ENCODE measurements at regions not wholly inside any gene's neighbourhood (a gene's known extent, or its start where the extent isn't known, plus 50 kb on each side); places are given as distances from the start of the nearest gene placed in this dataset.
"Not testable (repeated sequence)": the region's sequence is repeated elsewhere in the genome, so short reads cannot be mapped to it uniquely, and the experiment has no call there.

- DNase-seq (ENCODE audit: low spot score) = not testable (repeated sequence)
Measured at GRCh38 chr4:9604031-9604892, 160.0 kb downstream of the DEFB131A start.

DNA sequence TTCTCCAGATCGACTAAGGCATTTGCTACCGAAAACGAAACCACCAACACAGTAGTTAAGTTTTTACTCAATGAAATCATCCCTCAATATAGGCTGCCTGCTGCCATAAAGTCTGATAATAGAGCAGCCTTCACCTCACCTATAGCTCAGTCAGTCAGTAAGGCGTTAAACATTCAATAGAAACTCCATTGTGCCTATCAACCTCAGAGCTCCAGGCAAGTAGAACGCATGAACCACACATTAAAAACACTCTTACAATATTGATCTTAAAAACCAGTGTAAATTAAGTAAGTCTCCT lies 160.6 kb downstream of the DEFB131A start:
- not testable (repeated sequence) for DNase-seq (ENCODE audit: low spot score)

DNA sequence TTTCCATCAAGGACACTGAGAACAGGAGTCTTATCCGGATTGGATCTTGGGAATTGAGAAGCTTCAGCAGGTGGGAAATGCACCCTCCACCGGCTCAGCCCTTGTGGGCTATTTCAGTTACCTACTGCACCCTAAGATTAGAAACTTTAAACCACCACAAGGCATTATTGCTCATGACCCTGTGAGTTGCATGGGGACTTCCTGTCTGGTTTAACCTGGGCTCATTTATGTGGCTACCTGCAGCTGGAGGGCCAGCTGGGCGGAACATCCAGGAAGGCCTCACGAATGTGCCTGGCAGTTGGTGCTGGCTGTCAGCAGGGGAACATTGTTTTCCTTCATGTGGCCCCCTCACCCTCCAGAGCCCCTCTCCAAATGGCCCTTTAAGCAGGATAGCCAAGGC lies 164.1 kb downstream of the DEFB131A start:
- DNase-seq (ENCODE audit: low spot score) = no peak

GRCh38 chr4:9610321-9610720 lies 166.1 kb downstream of the DEFB131A start:
- not testable (repeated sequence) for DNase-seq (ENCODE audit: low spot score)

DNA sequence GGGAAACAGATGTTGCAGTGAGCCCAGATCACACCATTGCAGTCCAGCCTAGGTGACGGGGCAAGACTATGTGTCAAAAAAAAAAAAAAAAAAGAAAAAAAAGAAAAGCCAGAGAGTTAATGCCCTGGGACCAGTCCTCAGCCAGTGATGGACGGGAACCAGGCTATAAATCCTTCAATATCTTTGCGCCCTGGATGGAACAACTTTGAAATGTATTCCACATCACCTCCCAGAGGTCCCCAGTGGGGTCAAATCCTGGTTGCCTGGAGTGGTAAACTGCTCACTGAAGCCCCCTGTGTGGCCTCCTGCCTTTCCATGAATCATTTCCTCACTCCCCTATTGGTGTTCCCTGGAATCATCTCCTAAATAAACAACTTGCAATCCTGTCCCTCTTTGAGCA lies 166.9 kb downstream of the DEFB131A start:
- DNase-seq (ENCODE audit: low spot score) = no peak

- not testable (repeated sequence) for DNase-seq (ENCODE audit: low spot score)
Measured at GRCh38 chr4:9636411-9636810, 145.0 kb upstream of the DRD5 start.

DNA sequence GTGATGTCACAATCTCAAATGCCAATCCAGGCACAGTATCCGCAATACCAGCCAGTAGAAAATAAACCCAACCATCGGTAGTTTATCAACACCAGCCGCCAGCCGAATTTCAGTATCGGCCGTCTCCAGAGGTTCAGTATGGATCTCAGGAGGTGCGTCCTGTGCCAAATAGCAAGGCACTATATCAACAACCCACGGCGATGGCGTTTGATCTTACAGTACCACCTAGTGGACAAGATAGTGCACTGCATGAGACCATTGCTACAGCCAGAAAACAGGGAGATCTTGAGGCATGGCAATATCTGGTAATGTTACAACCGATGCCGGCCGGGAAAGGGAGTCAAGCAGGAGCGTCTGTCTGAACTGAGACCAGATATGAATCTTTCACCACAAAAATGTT lies 121.8 kb upstream of the DRD5 start:
- DNase-seq (ENCODE audit: low spot score) = not testable (repeated sequence)

GRCh38 chr4:9660955-9661354 lies 120.5 kb upstream of the DRD5 start:
- not testable (repeated sequence) for DNase-seq (ENCODE audit: low spot score)

DNA sequence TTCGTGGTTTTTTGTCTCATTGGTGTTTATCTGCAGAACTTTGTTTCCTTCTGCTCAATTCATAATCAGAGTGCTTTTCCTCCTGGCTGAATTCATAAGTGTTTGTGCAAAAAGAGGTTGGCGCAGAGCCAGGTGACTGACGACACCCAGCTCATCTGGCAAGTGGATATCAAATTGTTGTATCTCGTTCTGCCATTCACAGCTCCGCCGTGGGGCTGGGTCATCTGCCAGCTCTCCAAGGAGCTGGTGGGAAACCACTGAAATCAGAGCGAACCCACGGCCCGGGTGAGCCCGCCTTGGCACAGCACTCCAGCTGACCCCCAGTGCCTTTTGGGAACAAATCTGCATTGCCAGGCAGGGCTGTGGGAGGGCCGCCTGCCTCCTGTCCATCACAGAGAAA lies 110.7 kb upstream of the DRD5 start:
- DNase-seq (ENCODE audit: low spot score) = not testable (repeated sequence)

DNA sequence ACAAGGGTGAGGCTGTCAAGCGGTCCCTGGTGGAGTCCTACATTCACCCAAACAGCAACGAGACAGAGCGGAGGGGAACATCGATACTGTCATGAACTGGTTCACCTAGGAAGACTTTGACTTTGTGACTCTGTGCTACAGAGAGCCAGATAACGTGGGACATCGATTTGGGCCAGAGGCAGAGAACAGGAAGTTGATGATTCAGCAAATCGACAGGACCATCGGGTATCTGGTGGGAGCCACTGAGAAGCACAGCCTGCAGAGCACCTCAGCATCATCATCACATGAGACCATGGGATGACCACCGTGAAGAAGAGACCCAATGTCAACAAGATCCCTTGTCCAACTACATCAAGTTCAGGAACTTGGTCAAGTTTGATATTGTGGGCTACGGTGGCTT lies 104.1 kb upstream of the DRD5 start:
- not testable (repeated sequence) for DNase-seq (ENCODE audit: low spot score)

DNA sequence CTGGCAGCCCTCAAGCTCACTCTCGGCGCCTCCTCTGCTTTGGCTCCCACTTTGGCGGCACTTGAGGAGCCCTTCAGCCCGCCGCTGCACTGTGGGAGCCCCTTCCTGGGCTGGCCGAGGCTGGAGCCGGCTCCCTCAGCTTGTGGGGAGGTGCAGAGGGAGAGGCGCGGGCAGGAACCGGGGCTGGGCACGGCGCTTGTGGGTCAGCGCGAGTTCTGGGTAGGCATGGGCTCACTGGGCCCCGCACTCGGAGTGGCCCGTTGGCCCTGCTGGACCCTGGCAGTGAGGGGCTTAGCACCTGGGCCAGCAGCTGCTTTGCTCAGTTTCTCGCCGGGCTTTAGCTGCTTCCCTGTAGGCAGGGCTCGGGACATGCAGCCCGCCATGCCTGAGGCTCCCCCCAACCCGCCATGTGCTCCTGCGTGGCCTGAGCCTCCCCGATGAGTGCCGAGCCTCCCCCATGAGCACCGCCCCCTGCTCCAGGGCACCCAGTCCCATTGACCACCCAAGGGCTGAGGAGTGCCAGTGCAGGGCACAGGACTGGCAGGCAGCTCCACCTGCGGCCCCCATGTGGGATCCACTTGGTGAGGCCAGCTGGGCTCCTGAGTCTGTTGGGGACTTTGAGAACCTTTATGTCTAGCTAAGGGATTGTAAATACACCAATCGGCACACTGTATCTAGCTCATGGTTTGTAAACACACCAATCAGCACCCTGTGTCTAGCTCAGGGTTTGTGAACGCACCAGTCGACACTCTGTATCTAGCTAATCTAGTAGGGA lies 101.5 kb upstream of the DRD5 start:
- DNase-seq (ENCODE audit: low spot score) = no peak

- not testable (repeated sequence) for DNase-seq (ENCODE audit: low spot score)
Measured at GRCh38 chr4:9683174-9683573, 98.3 kb upstream of the DRD5 start.

DNA sequence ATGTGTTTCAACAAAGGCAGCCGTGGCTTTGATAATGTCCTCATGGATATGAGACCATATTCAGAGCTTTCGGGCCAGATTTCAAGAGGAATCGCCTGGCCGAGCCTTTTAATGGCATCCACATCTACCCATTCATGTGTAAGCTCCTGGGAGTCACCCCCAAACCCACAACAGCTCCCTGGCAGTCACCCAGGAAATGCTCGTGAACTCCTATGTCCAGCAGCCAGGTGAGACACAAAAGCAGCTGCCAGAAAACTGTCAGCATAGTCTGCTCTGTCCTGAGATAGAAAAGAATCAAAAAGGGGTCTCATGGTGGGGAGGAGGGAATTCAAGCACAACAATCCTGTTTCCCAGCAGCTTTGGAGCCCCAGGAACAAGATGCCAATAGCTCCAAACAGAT lies 96.4 kb upstream of the DRD5 start:
- not testable (repeated sequence) for DNase-seq (ENCODE audit: low spot score)

- no peak for DNase-seq (ENCODE audit: low spot score)
Measured at GRCh38 chr4:9685692-9686091, 95.7 kb upstream of the DRD5 start.

DNA sequence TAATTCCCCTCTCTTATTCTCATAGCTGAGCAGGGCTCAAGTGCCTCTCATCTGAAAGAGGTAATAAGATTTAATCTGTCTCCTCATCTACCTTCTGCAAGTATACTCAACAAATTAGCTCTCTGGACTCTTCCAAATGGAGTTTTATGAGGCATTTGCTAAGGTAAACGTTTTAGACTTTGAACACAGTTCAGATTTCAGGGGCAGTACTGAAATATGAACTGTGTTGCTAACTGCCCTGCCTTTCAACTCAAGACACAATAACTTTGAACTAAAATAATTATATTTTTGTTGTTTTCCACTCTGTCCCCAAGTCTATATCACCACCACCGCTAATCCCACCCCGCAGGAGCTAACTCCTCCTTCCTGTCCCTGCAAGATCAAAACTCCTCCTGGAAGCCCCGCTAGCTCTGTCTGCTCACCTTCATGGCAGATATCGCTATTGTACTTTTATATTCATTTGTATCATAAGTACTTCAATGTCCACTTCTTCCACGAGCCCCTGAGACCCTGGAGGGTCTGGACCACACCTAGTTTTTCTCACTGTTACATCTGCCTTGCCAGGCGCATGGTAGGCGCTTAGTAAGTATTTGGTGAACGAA lies 90.7 kb upstream of the DRD5 start:
- DNase-seq (ENCODE audit: low spot score) = not testable (repeated sequence)

DNA sequence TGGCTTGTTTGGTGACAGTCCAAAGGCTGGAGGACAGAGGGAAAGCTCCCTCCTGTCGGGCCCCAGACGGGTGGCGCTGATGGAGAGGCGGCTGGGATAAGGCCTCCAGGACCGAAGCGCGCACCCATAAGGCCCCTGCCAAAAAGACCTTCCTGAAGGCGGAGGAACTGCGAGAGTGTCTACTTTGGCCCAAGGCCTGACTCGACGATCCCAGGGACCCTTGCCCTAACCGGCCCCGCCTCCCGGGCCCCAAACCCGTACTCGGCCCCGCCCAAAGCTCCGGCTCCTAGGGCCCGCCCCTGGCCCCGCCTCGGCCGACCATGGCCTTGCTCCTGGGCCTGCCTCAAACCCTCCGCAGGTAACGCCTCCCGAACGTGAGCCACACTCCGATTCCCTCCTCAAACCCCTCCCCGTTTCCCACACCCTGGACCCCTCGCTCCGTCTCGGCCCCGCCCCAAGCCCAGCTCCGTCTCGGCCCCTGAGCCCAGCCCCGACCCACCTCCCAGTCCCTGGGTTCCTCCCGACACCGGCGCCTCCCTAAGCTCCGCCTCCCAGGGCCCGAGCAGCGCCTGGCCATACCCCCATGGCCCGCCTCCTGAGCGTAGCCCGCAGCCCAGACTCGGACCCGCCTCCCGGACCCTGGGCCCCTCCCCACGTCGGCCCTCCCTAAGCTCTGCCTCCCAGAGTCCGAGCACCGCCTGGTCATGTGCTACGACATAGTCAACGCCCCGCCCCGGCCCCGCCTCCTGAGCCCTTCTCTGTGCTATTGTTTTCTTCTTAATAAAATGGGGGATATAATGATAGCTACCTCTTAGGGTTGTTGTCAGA lies 90.0 kb upstream of the DRD5 start:
- peak; percentile 98 for DNase-seq (ENCODE audit: low spot score)

GRCh38 chr4:9692791-9693491 lies 88.5 kb upstream of the DRD5 start:
- not testable (repeated sequence) for DNase-seq (ENCODE audit: low spot score)

GRCh38 chr4:9694403-9694802 lies 87.0 kb upstream of the DRD5 start:
- DNase-seq (ENCODE audit: low spot score) = not testable (repeated sequence)

- not testable (repeated sequence) for DNase-seq (ENCODE audit: low spot score)
Measured at GRCh38 chr4:9695994-9696393, 85.4 kb upstream of the DRD5 start.

- not testable (repeated sequence) for DNase-seq (ENCODE audit: low spot score)
Measured at GRCh38 chr4:9696561-9696960, 84.9 kb upstream of the DRD5 start.

DNA sequence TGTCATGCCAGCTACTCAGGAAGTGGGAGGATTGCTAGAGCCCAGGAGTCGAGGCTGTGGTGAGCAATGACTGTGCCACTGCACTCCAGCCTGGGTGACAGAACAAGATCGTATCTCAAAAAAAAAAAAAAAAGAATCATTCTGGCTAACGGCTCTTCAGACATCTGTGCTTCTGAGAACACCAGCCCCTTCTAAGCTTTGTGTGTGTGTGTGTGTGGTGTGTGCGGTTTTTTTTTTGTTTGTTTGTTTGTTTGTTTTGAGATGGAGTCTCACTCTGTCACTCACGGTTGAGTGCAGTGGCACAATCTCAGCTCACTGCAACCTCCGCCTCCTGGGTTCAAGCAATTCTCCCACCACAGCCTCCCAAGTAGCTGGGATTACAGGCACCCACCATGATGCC lies 79.4 kb upstream of the DRD5 start:
- DNase-seq (ENCODE audit: low spot score) = not testable (repeated sequence)
